Endothelial cell of umbilical vein (primary cell): ENCODE measurements at regions not wholly inside any gene's neighbourhood (a gene's known extent, or its start where the extent isn't known, plus 50 kb on each side); places are given as distances from the start of the nearest gene placed in this dataset.

Source experiments
- BruUV-seq: library from RNA; stranded (reverse); fragments of 400-500 nt; replicated peaks from 2 replicates; lab custom pipeline; 2021; lab: Mats Ljungman, UMichigan
- CTCF ChIA-PET: fragments of 300-600, 350-600 bp; sonication (Branson Sonifier 250); formaldehyde crosslinking; loops from one replicate; lab custom pipeline; 2021; ENCODE audit warnings: antibody characterized with exemption, inconsistent platforms; lab: Charles Lee
- POLR2A ChIA-PET: fragments of 300-600, 350-600 bp; sonication (Branson Sonifier 250); formaldehyde crosslinking; loops from one replicate; lab custom pipeline; 2021; ENCODE audit warnings: antibody characterized with exemption, inconsistent platforms; lab: Charles Lee
- DNase-seq: peaks from one replicate; pipeline ENCODE4 v3.0.0-alpha.2; 2011; ENCODE audit warnings: low read depth, low spot score
- FAIRE-seq: peaks from 2 replicates; lab custom pipeline; 2011; peaks lifted over from hg19 to GRCh38; lab: Jason Lieb, UNC
- H2AFZ ChIP-seq: 2 replicates; pipeline ENCODE4 v1.6.0; 2012; ENCODE audit warnings: low read depth, low read length, control low read depth, inconsistent platforms
- H3K27ac ChIP-seq: 2 replicates; pipeline ENCODE4 v1.5.1; 2011; ENCODE audit warnings: low read depth, mild to moderate bottlenecking, control low read depth, low read length, moderate library complexity; ENCODE audit not compliant: insufficient read depth
- H3K27me3 ChIP-seq, 2 experiments: 2 replicates each; pipeline versions ENCODE4 v1.6.0 to v1.6.1; 2011; ENCODE audit warnings: low read length in 2 of 2, mixed read lengths in 1 of 2; ENCODE audit not compliant: control insufficient read depth in 2 of 2, insufficient read depth in 2 of 2
- H3K36me3 ChIP-seq, 2 experiments: 2 replicates in 1 of 2; 3 replicates in 1 of 2; pipeline ENCODE4 v1.5.1; 2011; ENCODE audit warnings: low read length in 2 of 2, mild to moderate bottlenecking in 1 of 2, moderate library complexity in 1 of 2; ENCODE audit not compliant: control insufficient read depth in 2 of 2, insufficient read depth in 2 of 2; ENCODE audit errors: extremely low read depth in 1 of 2
- H3K4me1 ChIP-seq: 3 replicates; pipeline ENCODE4 v1.5.1; 2011; ENCODE audit warnings: mild to moderate bottlenecking, low read length; ENCODE audit not compliant: control insufficient read depth, insufficient read depth; ENCODE audit errors: extremely low read depth
- H3K4me2 ChIP-seq: 2 replicates; pipeline ENCODE4 v1.6.1; 2011; ENCODE audit warnings: low read length, control low read depth, mixed read lengths; ENCODE audit not compliant: insufficient read depth
- H3K4me3 ChIP-seq, 3 experiments: fragments of 200-600 bp in 1 of 3; sonication (generic), shearing (Covaris generic) in 1 of 3; replicated peaks in 1 of 3; 2 replicates each; pipeline ENCODE4 v1.5.1; 2011 to 2016; ENCODE audit warnings: control low read depth in 3 of 3, low read length in 3 of 3, mild to moderate bottlenecking in 2 of 3, inconsistent platforms in 1 of 3, low read depth in 1 of 3, moderate library complexity in 1 of 3; ENCODE audit not compliant: insufficient read depth in 1 of 3
- H3K79me2 ChIP-seq: 2 replicates; pipeline ENCODE4 v1.6.0; 2012; ENCODE audit warnings: low read length, inconsistent platforms; ENCODE audit not compliant: control insufficient read depth, insufficient read depth
- H3K9ac ChIP-seq: replicated peaks from 2 replicates; pipeline ENCODE3; 2011; ENCODE audit warnings: low read length, control low read depth; ENCODE audit not compliant: insufficient read depth; ENCODE audit errors: extremely low read depth
- H3K9me1 ChIP-seq: replicated peaks from 3 replicates; pipeline ENCODE4 v1.6.0; 2011; ENCODE audit warnings: mild to moderate bottlenecking, low read length; ENCODE audit not compliant: control insufficient read depth, insufficient read depth; ENCODE audit errors: extremely low read depth
- H3K9me3 ChIP-seq: replicated peaks from 2 replicates; pipeline ENCODE4 v1.5.1; 2012; ENCODE audit warnings: low read length, inconsistent platforms; ENCODE audit not compliant: control insufficient read depth, insufficient read depth
- H4K20me1 ChIP-seq: replicated peaks from 2 replicates; pipeline ENCODE3; 2011; ENCODE audit warnings: mild to moderate bottlenecking, low read length; ENCODE audit not compliant: control insufficient read depth, insufficient read depth; ENCODE audit errors: extremely low read depth
- CTCF ChIP-seq, 2 donors: IDR thresholded peaks; 1 replicate in 1 of 2; 2 replicates in 1 of 2; pipeline ENCODE4 v1.5.1; 2011; ENCODE audit warnings: low read length in 2 of 2, mild to moderate bottlenecking in 2 of 2, moderate library complexity in 2 of 2, control low read depth in 1 of 2, inconsistent platforms in 1 of 2, low read depth in 1 of 2; ENCODE audit not compliant: insufficient read depth in 1 of 2; ENCODE audit errors: extremely low read depth in 1 of 2
- EZH2 ChIP-seq: IDR thresholded peaks from 2 replicates; pipeline ENCODE4 v1.6.1; 2012; ENCODE audit warnings: borderline replicate concordance, low read depth, mild to moderate bottlenecking, moderate library complexity, low read length, inconsistent platforms; ENCODE audit not compliant: severe bottlenecking
- FOS ChIP-seq: IDR thresholded peaks from 2 replicates; pipeline ENCODE4 v1.6.1; 2011; ENCODE audit warnings: mild to moderate bottlenecking, low read length, moderate library complexity, borderline replicate concordance; ENCODE audit not compliant: insufficient read depth
- GATA2 ChIP-seq: IDR thresholded peaks from 2 replicates; pipeline ENCODE4 v1.7.0; 2011; ENCODE audit warnings: low read depth, mild to moderate bottlenecking, moderate library complexity, mixed read lengths, low read length; ENCODE audit not compliant: insufficient read length, insufficient read depth
- JUN ChIP-seq: IDR thresholded peaks from 2 replicates; pipeline ENCODE4 v1.6.1; 2011; ENCODE audit warnings: borderline replicate concordance, low read depth; ENCODE audit not compliant: insufficient read length, insufficient read depth
- MAX ChIP-seq: IDR thresholded peaks from 2 replicates; pipeline ENCODE4 v1.6.1; 2011; ENCODE audit not compliant: insufficient read depth, insufficient read length
- MYC ChIP-seq: IDR thresholded peaks from one replicate; pipeline ENCODE4 v1.6.1; 2011; ENCODE audit warnings: mild to moderate bottlenecking, low read depth, low read length
- POLR2A ChIP-seq: IDR thresholded peaks from 2 replicates; pipeline ENCODE4 v1.6.1; 2012; ENCODE audit warnings: low read depth, mild to moderate bottlenecking, control low read depth, low read length
- POLR2AphosphoS5 ChIP-seq: IDR thresholded peaks from 2 replicates; pipeline ENCODE4 v1.6.1; 2012; ENCODE audit warnings: low read depth, mild to moderate bottlenecking, control low read depth, low read length, moderate library complexity; ENCODE audit not compliant: insufficient read depth
- dilution Hi-C: fragments of 300-500 bp; cut with MboI; formaldehyde crosslinking; loops from one replicate; pipeline ENCODE4 v1.15.0; 2019; ENCODE audit warnings: low sequenced_read_pairs; ENCODE audit not compliant: extremely low pct_ligation_motif_present
- intact Hi-C: fragments of 100-400 bp; cut with micrococcal nuclease; formaldehyde crosslinking; loops from one replicate; pipeline ENCODE4 v1.10.0; 2022

GRCh38 chr20:11719153-11719552 lies 198.5 kb upstream of the BTBD3 start:
- dilution Hi-C loops, result no loop called here

More at GRCh38 chr20:11719153-11719552, 198.5 kb upstream of the BTBD3 start:
- ChIA-PET POLR2A (no interaction called here), CTCF (no interaction called here)
- Histone ChIP-seq H3K4me1 (no peaks in the 10 kb centered on the region), H3K4me2 (no peak overlapping the region), H3K27me3 (no peaks in the 10 kb centered on the region), H3K9me3 (no peaks in the 10 kb centered on the region), H4K20me1 (no peaks in the 10 kb centered on the region), H2AFZ (no peak overlapping the region), H3K27ac (no peak overlapping the region), H3K79me2 (no peaks in the 10 kb centered on the region), H3K9me1 (no peaks in the 10 kb centered on the region), H3K9ac (no peak overlapping the region), H3K4me3 (no peak overlapping the region), H3K36me3 (no peaks in the 10 kb centered on the region)
- BruUV-seq, result no TSS peak
- no peak for FAIRE-seq
- no peak for DNase-seq
- TF ChIP-seq POLR2A, result no peak
- no peak for TF ChIP-seq GATA2
- no peak for TF ChIP-seq EZH2
- TF ChIP-seq FOS, result no peak
- TF ChIP-seq CTCF (IDR thresholded peaks at IDR 0.05; ENCODE audit: extremely low read depth in 1 of 2, insufficient read depth in 1 of 2, low read depth in 1 of 2, low read length in 2 of 2), result no peak
- TF ChIP-seq MAX, result no peak
- no peak for TF ChIP-seq MYC
- no peak for TF ChIP-seq POLR2AphosphoS5
- no peak for TF ChIP-seq JUN
- intact Hi-C loops, result no loop called here
